HG03439 (cell line): ENCODE measurements at regions not wholly inside any gene's neighbourhood (a gene's known extent, or its start where the extent isn't known, plus 50 kb on each side); places are given as distances from the start of the nearest gene placed in this dataset.
"Not testable (repeated sequence)": the region's sequence is repeated elsewhere in the genome, so short reads cannot be mapped to it uniquely, and the experiment has no call there.

Experiments
- ATAC-seq: cut with Tn5 transposase; IDR thresholded peaks from one replicate; pipeline ENCODE4 v1.9.1; 2021; ENCODE audit warnings: mild to moderate bottlenecking, moderate library complexity; ENCODE audit not compliant: unreplicated experiment

DNA sequence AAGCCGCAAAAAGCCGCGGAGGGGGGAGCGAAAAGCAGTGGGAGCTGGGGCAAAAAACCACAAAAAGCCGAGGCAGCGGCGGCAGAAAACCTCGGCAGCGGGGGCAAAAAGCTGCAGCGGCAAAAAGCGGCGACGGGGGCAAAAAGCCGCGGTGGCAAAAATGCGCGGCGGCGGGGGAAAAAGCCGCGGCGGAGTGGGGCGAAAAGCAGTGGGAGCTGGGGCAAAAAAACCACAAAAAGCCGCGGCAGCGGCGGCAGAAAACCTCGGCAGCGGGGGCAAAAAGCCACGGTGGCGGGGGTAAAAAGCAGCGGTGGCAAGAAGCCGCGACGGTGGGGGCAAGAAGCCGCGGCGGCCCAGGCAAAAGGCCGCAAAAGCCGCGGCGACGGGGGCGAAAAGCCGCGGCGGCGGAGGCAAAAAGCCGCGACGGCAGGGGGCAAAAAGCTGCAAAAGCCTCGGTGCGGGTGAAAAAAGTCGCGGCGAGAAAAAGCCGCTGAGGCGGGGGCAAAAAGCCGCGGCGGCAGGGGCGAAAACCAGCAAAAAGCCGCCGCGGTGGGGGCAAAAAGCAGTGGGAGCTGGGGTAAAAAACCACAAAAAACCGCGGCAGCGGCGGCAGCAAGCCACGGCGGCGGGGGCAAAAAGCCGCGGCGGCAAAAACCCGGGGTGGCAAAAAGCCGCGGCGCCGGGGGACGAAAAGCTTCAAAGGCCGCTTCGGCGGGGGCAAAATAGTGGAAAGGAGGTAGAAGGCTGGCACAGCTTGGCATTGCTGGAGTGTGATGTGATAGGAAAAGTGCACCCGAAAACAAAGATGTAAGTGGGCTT lies 135.9 kb downstream of the ZNF92 start:
- ATAC-seq, result no peak

DNA sequence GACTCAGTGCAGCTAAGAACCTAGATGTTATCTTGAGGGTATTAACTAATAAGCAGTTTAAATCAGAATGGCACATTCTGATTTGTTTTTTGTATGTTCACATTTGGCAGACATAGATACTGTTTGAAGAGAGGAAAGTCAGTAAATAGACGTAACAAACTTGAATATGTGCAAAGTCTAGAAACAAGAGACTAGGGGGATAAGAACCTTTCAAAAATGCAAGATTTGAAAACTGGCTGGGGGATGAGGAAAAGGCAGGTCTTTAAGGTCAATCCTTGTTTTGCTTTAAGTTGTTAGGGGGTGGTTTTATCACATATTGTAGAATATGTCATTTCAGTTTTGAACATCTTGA lies 136.5 kb downstream of the ZNF92 start:
- not testable (repeated sequence) for ATAC-seq

DNA sequence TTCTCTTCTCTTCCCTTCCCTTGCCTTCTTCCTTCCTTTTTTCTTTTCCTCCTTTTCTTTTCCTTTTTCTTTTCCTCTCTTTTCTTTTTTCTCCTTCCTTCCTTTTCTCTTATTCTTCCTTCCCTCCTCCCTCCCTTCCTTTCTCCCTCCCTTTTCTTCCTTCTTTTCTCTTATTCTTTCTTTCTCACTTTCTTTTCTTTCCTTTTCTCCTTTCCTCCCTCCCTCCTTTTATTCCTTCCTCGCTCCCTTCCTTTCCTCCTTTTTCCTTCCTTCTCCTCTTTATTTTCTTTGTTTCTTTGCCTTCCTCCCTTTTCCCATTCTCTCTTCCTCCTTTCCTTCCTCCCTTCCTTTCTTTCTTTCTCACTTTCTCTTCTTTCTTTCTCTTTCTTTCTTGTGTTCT lies 146.1 kb downstream of the ZNF92 start:
- not testable (repeated sequence) for ATAC-seq

DNA sequence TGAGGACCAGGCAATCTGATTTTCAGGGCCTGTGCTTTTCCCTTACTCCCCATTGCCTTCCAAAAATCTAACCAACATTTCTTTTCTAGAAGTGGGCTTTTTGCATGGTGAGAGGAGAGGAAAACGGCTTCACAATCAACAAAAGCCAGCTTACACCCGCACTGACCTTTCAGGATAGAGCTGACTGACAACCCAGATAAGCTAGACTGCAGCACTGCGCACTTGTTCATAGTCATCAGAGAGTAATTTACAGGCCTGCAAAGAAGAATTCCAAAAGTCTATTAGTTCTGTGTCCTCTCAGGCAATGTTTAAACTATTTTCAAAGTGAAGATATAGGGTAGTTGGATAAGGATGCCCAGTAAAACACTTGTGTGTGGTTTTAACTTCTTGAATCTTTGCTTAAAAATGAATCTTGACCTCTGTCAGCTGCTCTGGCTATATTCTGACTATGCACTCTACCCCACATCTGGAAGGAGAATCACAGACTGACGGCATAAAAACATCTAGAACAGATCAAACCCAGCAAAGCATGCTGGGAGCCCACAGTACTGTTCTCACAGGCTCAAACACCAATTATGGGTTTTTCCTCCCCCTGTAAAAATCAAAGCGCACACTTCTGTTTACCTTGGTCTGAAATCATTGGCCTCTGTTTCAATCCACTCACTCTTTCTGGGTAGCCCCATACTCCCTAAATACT lies 172.0 kb downstream of the ZNF92 start:
- ATAC-seq, result not testable (repeated sequence)

DNA sequence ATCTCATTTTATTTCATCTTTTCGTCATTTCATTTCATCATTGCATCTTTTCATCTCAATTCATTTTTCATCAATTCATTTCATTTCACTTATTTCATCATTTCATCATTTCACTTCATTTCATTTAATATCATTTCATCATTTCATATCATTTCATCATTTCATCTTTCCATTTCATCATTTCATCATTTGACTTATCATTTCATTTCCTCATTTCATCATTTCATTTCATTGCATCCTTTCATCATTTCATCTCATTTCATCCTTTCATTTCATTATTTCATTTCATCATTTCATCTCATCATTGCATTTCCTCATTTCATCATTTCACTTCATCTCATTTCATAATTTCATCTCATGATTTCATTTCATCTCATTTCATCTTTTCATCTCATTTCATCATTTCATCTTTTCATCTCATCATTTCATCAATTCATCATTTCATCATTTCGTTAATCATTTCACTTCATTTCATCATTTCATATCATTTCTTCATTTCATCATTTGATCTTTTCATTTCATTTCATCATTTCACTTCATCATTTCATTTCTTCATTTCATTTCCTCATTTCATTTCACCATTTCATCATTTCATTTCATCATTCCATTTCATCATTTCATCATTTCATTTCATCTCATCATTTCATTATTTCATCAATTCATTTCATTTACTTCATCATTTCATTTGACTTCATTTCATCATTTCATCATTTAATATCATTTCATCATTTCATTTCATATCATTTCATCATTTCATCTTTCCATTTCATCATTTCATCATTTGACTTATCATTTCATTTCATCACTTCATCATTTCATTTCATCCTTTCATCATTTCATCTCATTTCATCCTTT lies 176.2 kb downstream of the ZNF92 start:
- ATAC-seq, result not testable (repeated sequence)

DNA sequence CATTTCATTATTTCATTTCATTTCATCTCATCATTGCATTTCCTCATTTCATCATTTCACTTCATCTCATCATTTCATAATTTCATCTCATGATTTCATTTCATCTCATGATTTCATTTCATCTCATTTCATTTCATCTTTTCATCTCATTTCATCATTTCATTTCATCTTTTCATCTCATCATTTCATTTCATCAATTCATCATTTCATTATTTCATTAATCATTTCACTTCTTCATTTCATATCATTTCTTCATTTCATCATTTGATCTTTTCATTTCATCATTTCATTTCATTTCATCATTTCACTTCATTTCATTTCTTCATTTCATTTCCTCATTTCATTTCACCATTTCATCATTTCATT lies 176.8 kb downstream of the ZNF92 start:
- ATAC-seq, result not testable (repeated sequence)

DNA sequence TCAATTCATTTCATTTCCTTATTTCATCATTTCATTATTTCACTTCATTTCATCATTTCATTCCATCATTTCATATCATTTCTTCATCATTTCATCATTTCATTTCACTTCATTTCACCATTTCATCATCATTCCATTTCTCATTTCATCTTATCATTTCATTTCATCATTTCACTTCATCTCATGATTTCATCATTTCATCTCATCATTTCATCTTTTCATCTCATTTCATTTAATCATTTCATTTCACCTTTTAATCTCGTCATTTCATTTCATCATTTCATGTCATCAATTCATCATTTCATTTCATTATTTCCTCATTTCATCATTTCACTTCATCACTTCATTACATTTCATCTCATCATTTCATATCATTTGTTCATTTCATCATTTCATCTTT lies 177.4 kb downstream of the ZNF92 start:
- ATAC-seq, result not testable (repeated sequence)

DNA sequence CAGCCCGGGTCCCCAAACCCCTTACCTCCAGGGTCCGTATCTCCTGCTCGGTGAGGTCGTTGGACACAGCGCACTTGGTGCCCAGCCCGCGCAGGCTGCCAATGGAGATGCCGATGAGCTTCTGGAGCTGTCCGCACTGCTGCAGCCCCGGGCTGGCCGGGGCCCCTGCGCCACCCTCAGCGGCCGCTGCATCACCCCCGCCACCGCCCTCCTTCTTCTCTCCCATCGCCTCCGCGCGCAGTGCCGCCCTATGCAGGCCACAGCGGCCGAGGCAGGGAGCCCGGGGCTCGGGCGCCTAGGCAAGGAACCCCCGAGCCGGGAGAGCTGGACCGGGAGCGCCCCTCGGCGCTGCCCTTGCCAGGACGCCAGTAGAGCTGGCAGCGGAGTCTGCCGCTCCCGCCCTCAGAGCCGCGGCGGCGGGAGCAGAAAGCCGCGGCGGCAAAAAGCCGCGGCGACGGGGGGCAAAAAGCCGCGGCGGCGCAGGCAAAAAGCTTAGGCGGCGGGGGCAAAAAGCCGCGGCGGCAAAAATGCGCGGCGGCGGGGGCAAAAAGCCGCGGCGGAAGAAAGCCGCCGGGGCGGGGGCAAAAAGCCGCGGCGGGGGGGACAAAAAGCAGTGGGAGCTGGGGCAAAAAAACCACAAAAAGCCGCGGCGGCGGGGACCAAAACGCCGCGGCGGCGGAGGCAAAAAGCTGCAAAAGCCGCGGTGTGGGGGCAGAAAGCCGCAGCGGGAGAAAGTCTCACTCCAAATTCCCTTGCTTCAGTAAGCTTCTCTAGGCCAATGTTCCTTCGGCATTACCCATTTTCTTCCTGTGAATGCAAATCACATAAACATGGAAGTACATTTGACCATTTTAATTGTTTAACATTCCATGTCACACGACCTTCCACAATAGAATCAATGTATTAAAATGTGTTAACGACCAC lies 181.2 kb downstream of the ZNF92 start:
- ATAC-seq, result not testable (repeated sequence)

DNA sequence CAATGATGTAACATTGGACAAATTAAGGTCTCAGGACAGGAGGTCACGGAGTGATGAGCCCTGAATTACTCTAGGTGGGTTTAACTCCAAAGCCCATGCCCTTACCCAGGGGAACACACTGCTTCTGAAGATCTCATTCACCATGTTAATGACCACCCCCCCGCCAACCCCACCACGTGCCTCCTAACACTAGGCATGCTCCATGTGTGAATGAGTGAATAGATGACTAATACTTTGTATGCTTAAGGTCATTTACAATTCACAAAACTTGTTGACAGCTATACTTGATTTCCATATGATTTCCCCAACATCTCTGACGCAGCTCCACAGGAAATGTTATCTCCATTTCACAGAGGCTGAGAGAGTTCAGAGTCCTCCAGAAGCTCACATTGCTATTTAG lies 184.9 kb downstream of the ZNF92 start:
- ATAC-seq, result not testable (repeated sequence)

DNA sequence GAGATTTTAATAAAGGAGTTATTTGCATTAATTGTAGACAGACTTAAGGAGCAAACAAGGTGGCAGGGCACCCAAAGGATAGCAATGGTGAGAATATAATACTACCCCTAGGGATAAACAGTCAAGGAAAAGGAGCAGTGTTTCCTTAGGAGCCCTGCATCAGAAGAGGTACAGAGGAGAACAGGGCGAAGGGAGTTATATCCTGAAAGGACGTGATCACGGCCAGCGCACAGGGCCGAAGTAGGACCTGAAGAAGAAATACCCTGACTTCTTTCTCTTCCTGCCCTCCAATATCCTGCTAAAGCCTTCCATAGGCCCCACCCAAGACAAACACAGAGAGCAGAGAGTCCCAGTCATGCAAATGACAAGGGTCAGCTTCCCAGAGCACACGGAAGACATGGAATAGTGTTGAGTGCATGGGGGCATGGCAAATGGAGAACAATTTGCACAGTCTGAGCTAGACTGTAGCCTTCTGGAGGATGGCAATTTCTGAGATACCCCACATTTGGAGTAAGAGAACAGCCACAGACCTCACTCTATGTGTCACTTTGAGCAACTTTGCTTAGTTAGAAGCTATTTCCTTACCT lies 188.2 kb downstream of the ZNF92 start:
- not testable (repeated sequence) for ATAC-seq

DNA sequence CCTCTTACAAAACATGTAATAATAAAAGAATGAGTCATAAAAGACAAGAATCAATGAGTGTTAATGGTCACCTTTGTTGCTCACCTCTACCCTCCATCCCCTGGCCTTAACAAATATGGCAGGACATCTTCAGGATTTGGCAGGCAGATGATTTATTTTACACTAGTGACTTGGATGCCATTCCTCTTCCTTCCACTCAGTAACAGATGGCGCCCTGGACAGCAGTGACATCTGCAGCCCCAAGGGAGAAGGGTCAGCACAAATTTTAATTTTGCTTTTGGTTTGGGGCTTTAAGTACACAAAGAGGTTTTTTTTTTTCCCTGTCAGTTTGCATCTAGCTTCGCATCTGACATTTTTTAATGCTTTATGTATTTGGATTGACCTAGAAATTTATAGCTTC lies 188.9 kb downstream of the ZNF92 start:
- ATAC-seq, result not testable (repeated sequence)

DNA sequence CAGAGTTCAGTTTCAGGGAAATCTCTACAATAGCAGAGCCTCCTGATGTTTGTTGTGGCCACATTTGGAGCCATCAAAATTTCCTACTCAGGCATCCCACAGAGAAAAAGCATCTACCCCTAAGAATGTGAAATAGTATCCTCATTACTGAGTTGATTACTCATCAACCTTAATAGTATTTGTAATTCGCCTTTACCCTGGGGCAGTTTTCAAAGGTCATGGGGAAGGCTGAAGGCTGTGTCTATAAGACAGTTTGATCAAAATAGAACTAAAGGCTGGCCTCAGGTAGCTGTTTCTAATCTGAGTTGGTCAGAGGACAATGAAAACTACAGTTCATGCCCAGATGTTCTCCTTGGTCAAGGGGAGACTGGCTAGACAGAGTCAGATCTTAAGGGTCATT lies 189.7 kb downstream of the ZNF92 start:
- ATAC-seq, result not testable (repeated sequence)

DNA sequence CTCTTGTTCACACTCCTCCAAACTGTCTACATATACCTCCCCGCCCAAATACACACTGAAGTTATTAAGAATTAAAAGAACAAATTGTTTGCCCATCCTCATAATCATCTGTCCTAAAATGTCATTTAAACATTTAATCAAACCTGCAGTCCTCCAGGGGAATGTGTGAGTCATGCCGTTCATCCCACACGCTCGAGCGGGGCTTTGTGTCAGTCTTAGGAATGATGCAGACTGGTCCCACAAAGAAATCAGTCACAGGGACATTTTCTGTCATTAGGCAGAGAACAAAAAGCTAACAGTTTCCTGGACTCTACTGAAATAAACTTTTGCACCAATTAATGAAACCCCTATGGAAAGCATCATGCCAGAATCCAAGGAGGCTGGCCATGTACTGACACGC lies 194.6 kb downstream of the ZNF92 start:
- ATAC-seq, result not testable (repeated sequence)

DNA sequence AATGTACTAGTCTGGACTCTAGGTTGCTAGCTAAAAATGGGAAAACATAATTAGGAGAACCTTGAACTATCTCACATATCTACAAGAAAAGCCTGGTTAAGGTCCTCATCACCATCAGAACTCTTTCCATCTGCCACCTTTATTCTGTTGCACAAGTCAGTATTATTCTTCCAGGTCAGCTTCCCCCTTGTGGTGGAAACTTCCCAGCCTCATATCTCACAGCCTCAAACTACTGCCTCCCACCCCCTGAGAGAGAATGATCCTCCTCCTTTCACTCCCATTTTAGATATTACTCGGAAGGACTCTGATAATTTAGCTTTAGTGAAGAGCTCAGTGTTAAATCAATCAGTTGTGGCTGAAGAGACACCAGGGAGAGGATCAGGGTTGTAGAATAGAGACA lies 197.3 kb downstream of the ZNF92 start:
- ATAC-seq, result not testable (repeated sequence)

DNA sequence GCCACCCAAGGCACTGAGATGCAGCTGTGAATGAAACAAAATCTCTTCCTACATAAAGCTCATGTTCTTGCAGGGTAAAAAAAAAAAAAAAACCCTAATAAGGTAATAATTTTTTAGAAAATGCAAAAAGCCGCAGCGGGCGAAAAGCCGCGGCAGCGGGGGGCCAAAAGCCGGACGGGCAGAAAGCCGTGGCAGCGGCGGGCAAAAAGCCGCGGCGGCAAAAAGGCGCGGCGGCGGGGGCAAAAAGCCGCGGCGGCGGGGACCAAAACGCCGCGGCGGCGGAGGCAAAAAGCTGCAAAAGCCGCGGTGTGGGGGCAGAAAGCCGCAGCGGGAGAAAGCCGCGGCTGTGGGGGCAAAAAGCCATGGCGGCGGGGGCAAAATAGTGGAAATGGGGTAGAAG lies 198.9 kb downstream of the ZNF92 start:
- not testable (repeated sequence) for ATAC-seq

DNA sequence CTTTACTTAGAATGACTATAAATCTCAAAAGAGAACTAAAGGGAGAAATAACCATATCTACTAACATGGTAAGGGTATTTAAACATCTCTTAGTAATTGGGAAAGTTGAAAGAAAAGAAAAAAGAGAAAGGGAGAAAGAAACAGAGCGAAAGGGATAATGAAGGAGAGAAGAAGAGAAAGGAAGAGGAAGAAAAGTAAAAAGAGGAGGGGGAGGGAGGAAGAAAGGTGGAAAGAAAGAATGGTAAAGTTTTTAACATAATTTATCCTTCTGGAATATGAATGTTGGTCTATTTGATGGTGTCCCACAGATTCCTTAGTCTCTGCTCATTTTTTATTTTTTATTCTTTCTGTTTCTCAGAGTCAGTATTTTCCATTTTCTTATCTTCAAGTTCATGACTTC lies 202.7 kb downstream of the ZNF92 start:
- ATAC-seq, result not testable (repeated sequence)

DNA sequence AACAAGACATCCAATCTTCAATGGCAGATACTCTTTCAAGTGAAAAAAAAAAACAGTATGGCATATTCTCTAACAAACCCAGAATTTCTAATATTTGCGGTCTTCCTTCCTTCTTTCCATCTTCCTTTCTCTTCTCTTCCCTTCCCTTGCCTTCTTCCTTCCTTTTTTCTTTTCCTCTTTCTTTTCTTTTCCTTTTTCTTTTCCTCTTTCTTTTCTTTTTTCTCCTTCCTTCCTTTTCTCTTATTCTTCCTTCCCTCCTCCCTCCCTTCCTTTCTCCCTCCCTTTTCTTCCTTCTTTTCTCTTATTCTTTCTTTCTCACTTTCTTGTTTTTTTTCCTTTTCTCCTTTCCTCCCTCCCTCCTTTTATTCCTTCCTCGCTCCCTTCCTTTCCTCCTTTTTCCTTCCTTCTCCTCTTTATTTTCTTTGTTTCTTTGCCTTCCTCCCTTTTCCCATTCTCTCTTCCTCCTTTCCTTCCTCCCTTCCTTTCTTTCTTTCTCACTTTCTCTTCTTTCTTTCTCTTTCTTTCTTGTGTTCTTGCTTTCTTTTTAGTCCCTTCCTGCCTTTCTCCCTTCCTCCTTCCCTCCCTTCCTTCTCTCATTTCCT lies 209.0 kb downstream of the ZNF92 start:
- not testable (repeated sequence) for ATAC-seq

DNA sequence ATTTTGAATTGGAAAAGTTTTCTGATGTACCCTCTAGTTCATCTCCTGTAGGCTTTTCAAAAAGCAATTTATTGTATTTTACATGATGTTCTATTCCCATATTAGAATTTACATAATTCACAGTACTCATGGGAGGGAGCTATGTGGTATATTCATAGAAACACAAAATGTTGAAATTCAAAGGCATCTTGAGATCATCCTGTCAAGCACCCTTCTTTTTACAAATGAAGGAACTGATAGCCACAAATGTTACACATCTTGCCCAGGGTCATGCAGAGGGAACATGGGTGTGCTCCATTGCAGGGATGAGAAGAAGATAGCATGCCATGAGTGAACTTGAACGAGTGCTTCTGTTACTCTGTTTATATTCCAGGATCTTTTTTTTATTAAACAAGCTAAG lies 228.8 kb downstream of the ZNF92 start:
- ATAC-seq, result not testable (repeated sequence)

DNA sequence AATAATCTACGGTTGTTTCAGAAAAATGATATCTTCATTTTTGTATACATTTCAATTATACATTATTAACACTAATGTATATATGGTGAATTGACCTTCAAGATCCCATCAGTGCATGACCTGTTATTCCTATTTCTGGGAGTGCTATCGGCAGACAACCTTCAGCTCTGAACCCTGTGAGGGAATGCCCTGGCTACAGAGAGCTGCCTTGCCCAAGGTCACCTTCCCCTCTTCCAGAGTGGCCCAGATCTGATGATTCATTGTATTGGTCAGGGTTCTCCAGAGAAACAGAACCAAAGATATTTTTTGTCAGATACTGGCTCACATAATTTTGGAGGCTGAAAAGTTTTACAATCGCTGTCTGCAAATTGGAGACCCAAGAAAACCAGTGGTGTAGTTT lies 235.5 kb downstream of the ZNF92 start:
- no peak for ATAC-seq
